ENCODE measurements at regions not wholly inside any gene's neighbourhood (a gene's known extent, or its start where the extent isn't known, plus 50 kb on each side); places are given as distances from the start of the nearest gene placed in this dataset.

GRCh38 chr7:152514771-152515105 is 78.9 kb upstream of the KMT2C start:
- Histone ChIP-seq H3K9me3 (ENCODE audit: control insufficient read depth in 2 of 3, insufficient read depth in 1 of 3, low read length in 3 of 3) (no peaks in the 10 kb centered on the region), H3K27me3 (ENCODE audit: control insufficient read depth, insufficient read depth, low read length) (no peaks in the 10 kb centered on the region), H3K36me3 (ENCODE audit: control insufficient read depth in 2 of 3, insufficient read depth in 3 of 3, low read length in 3 of 3) (no peaks in the 10 kb centered on the region), H3K9ac (ENCODE audit: low read length in 3 of 3) (no peak overlapping the region), H3K27ac (ENCODE audit: low read depth in 2 of 2, low read length in 2 of 2) (no peak overlapping the region), H3K4me1 (ENCODE audit: control insufficient read depth in 2 of 3, insufficient read depth in 2 of 3, low read depth in 1 of 3, low read length in 3 of 3) (no peaks in the 10 kb centered on the region), H3K4me3 (ENCODE audit: low read length in 3 of 3) (no peak overlapping the region)
- DNase-seq, result no peak
- TF ChIP-seq CTCF (IDR thresholded peaks at IDR 0.05; ENCODE audit: borderline replicate concordance, extremely low read depth, insufficient read depth), result no peak
- intact Hi-C loops (cut with DNase I), result no loop called here
- FAIRE-seq, result no peak

- DNase-seq (no peak), FAIRE-seq (no peak)
- intact Hi-C loops (cut with DNase I), result no loop called here
- H3K27me3 ChIP-seq (ENCODE audit: control insufficient read depth, insufficient read depth, low read length), result no peaks in the 10 kb centered on the region
- H3K4me3 ChIP-seq (ENCODE audit: low read length in 3 of 3), result no peak overlapping the region
- H3K9ac ChIP-seq (ENCODE audit: low read length in 3 of 3), result no peak overlapping the region
- H3K36me3 ChIP-seq (ENCODE audit: control insufficient read depth in 2 of 3, insufficient read depth in 3 of 3, low read length in 3 of 3), result no peaks in the 10 kb centered on the region
- H3K27ac ChIP-seq (ENCODE audit: low read depth in 2 of 2, low read length in 2 of 2), result no peak overlapping the region
- no peak for TF ChIP-seq CTCF (IDR thresholded peaks at IDR 0.05; ENCODE audit: borderline replicate concordance, extremely low read depth, insufficient read depth)
- H3K4me1 ChIP-seq (ENCODE audit: control insufficient read depth in 2 of 3, insufficient read depth in 2 of 3, low read depth in 1 of 3, low read length in 3 of 3), result no peaks in the 10 kb centered on the region
- no peaks in the 10 kb centered on the region for H3K9me3 ChIP-seq (ENCODE audit: control insufficient read depth in 2 of 3, insufficient read depth in 1 of 3, low read length in 3 of 3)
These were observed 78.3 kb upstream of the KMT2C start for GRCh38 chr7:152513861-152514770.

GRCh38 chr7:152512706-152513105 is 76.9 kb upstream of the KMT2C start:
- H3K9me3 ChIP-seq (ENCODE audit: control insufficient read depth in 2 of 3, insufficient read depth in 1 of 3, low read length in 3 of 3), result no peaks in the 10 kb centered on the region
- no peak overlapping the region for H3K4me3 ChIP-seq (ENCODE audit: low read length in 3 of 3)
- FAIRE-seq (no peak), DNase-seq (no peak)
- H3K27ac ChIP-seq (ENCODE audit: low read depth in 2 of 2, low read length in 2 of 2), result no peak overlapping the region
- no peaks in the 10 kb centered on the region for H3K4me1 ChIP-seq (ENCODE audit: control insufficient read depth in 2 of 3, insufficient read depth in 2 of 3, low read depth in 1 of 3, low read length in 3 of 3)
- intact Hi-C loops (cut with DNase I), result no loop called here
- no peaks in the 10 kb centered on the region for H3K36me3 ChIP-seq (ENCODE audit: control insufficient read depth in 2 of 3, insufficient read depth in 3 of 3, low read length in 3 of 3)
- H3K27me3 ChIP-seq (ENCODE audit: control insufficient read depth, insufficient read depth, low read length), result no peaks in the 10 kb centered on the region
- H3K9ac ChIP-seq (ENCODE audit: low read length in 3 of 3), result no peak overlapping the region
- TF ChIP-seq CTCF (IDR thresholded peaks at IDR 0.05; ENCODE audit: borderline replicate concordance, extremely low read depth, insufficient read depth), result no peak
